H1 (cell line): ENCODE measurements at regions not wholly inside any gene's neighbourhood (a gene's known extent, or its start where the extent isn't known, plus 50 kb on each side); places are given as distances from the start of the nearest gene placed in this dataset.

Source experiments
- CTCF ChIA-PET: fragments of 300-600 bp; sonication (Branson Sonifier 250); formaldehyde crosslinking; loops from one replicate; lab custom pipeline; 2021; ENCODE audit not compliant: partially characterized antibody; lab: Charles Lee
- POLR2A ChIA-PET: fragments of 300-600 bp; sonication (Branson Sonifier 250); formaldehyde crosslinking; loops from one replicate; lab custom pipeline; 2021; ENCODE audit warnings: inconsistent platforms; ENCODE audit not compliant: partially characterized antibody; lab: Charles Lee
- DNase-seq, 2 experiments: peaks; one replicate each; pipeline versions ENCODE4 v3.0.0 to v3.0.0-alpha.2; 2010 to 2022; ENCODE audit warnings: low spot score in 2 of 2, low read depth in 1 of 2, mixed read lengths in 1 of 2
- FAIRE-seq: peaks from 2 replicates; lab custom pipeline; 2011; peaks lifted over from hg19 to GRCh38; lab: Jason Lieb, UNC
- H2AFZ ChIP-seq: 2 replicates; pipeline ENCODE4 v1.8.1; 2012; ENCODE audit warnings: low read length, inconsistent platforms
- H2AK5ac ChIP-seq: 2 replicates; pipeline ENCODE4 v1.6.1; 2013; ENCODE audit warnings: low read depth, low read length
- H2BK120ac ChIP-seq: replicated peaks from 2 replicates; pipeline ENCODE3; 2013; ENCODE audit warnings: low read depth, low read length, inconsistent platforms
- H2BK12ac ChIP-seq: 2 replicates; pipeline ENCODE4 v1.6.1; 2013; ENCODE audit warnings: low read depth, low read length
- H2BK15ac ChIP-seq: 2 replicates; pipeline ENCODE4 v1.6.1; 2013; ENCODE audit warnings: low read length
- H2BK20ac ChIP-seq: 2 replicates; pipeline ENCODE4 v1.6.1; 2013; ENCODE audit warnings: low read length
- H2BK5ac ChIP-seq: 2 replicates; pipeline ENCODE4 v1.6.1; 2013; ENCODE audit warnings: low read depth, low read length
- H3K14ac ChIP-seq: 2 replicates; pipeline ENCODE4 v1.6.1; 2013; ENCODE audit warnings: inconsistent platforms; ENCODE audit not compliant: insufficient read length
- H3K18ac ChIP-seq: 2 replicates; pipeline ENCODE4 v1.6.1; 2013; ENCODE audit warnings: low read length; ENCODE audit errors: extremely low read depth
- H3K23ac ChIP-seq: 2 replicates; pipeline ENCODE4 v1.6.1; 2013; ENCODE audit warnings: inconsistent platforms; ENCODE audit not compliant: insufficient read length
- H3K23me2 ChIP-seq: 2 replicates; pipeline ENCODE4 v1.6.1; 2013; ENCODE audit warnings: low read depth, low read length
- H3K27ac ChIP-seq: 2 replicates; pipeline ENCODE4 v1.6.1; 2011; ENCODE audit warnings: low read depth, low read length, inconsistent platforms
- H3K27me3 ChIP-seq, 4 experiments: replicated peaks in 1 of 4; 1 replicate in 1 of 4; 2 replicates in 3 of 4; pipeline versions ENCODE4 v1.6.1 to v1.8.1; 2011 to 2013; ENCODE audit warnings: low read length in 3 of 4, mild to moderate bottlenecking in 3 of 4, inconsistent platforms in 2 of 4, mixed read lengths in 2 of 4, moderate library complexity in 1 of 4; ENCODE audit not compliant: control insufficient read depth in 3 of 4, insufficient read depth in 3 of 4; ENCODE audit errors: extremely low read depth in 1 of 4
- H3K36me3 ChIP-seq, 4 experiments: 2 replicates each; pipeline versions ENCODE4 v1.6.1 to v1.8.1; 2011 to 2013; ENCODE audit warnings: mild to moderate bottlenecking in 4 of 4, low read length in 3 of 4, moderate library complexity in 2 of 4, control low read depth in 1 of 4, inconsistent platforms in 1 of 4; ENCODE audit not compliant: insufficient read depth in 4 of 4, control insufficient read depth in 2 of 4
- H3K4ac ChIP-seq: replicated peaks from 2 replicates; pipeline ENCODE3; 2013; ENCODE audit warnings: low read length, low read depth, mixed read lengths, inconsistent platforms; ENCODE audit not compliant: insufficient read length
- H3K4me1 ChIP-seq, 4 experiments: replicated peaks in 1 of 4; 1 replicate in 1 of 4; 2 replicates in 3 of 4; pipeline versions ENCODE4 v1.6.1 to v1.8.1; 2011 to 2013; ENCODE audit warnings: low read length in 3 of 4, inconsistent platforms in 2 of 4, mixed read lengths in 1 of 4; ENCODE audit not compliant: insufficient read depth in 4 of 4, control insufficient read depth in 3 of 4
- H3K4me2 ChIP-seq, 2 experiments: 2 replicates each; pipeline versions ENCODE4 v1.6.1 to v1.8.1; 2011 to 2013; ENCODE audit warnings: low read depth in 2 of 2, low read length in 2 of 2, control low read depth in 1 of 2, inconsistent platforms in 1 of 2, mild to moderate bottlenecking in 1 of 2; ENCODE audit not compliant: insufficient read depth in 1 of 2
- H3K4me3 ChIP-seq, 4 experiments: fragments of 200-600, 300-600 bp in 1 of 4; sonication (generic), shearing (Covaris generic), sonication (Bioruptor Twin) in 1 of 4; 2 replicates each; pipeline versions ENCODE4 v1.5.1 to v1.8.1; 2011 to 2016; ENCODE audit warnings: low read length in 4 of 4, low read depth in 3 of 4, control low read depth in 2 of 4, inconsistent platforms in 2 of 4, mild to moderate bottlenecking in 2 of 4, mixed read lengths in 1 of 4, moderate library complexity in 1 of 4; ENCODE audit not compliant: insufficient read depth in 2 of 4; ENCODE audit errors: extremely low read depth in 1 of 4
- H3K56ac ChIP-seq: replicated peaks from 2 replicates; pipeline ENCODE3; 2013; ENCODE audit warnings: low read depth, mild to moderate bottlenecking, mixed read lengths, low read length, inconsistent platforms; ENCODE audit not compliant: insufficient read length
- H3K79me1 ChIP-seq: 2 replicates; pipeline ENCODE4 v1.6.1; 2013; ENCODE audit warnings: low read depth, low read length, control low read depth
- H3K79me2 ChIP-seq, 2 experiments: 2 replicates each; pipeline versions ENCODE4 v1.6.1 to v1.8.1; 2012 to 2013; ENCODE audit warnings: low read length in 2 of 2, mild to moderate bottlenecking in 2 of 2, inconsistent platforms in 1 of 2; ENCODE audit not compliant: insufficient read depth in 2 of 2, control insufficient read depth in 1 of 2
- H3K9ac ChIP-seq, 4 experiments: replicated peaks in 1 of 4; 1 replicate in 1 of 4; 2 replicates in 3 of 4; pipeline versions ENCODE4 v1.6.1 to v1.8.1; 2011 to 2013; ENCODE audit warnings: low read depth in 3 of 4, low read length in 3 of 4, control low read depth in 2 of 4, mild to moderate bottlenecking in 2 of 4, moderate library complexity in 2 of 4, inconsistent platforms in 1 of 4; ENCODE audit errors: extremely low read depth in 1 of 4
- H3K9me3 ChIP-seq, 2 experiments: 2 replicates each; pipeline versions ENCODE4 v1.6.1 to v1.8.1; 2012 to 2013; ENCODE audit warnings: mild to moderate bottlenecking in 2 of 2, moderate library complexity in 2 of 2, control low read depth in 1 of 2, inconsistent platforms in 1 of 2, low read depth in 1 of 2, low read length in 1 of 2, mixed read lengths in 1 of 2; ENCODE audit not compliant: insufficient read depth in 2 of 2
- H4K20me1 ChIP-seq, 2 experiments: replicated peaks in 1 of 2; 2 replicates each; pipeline versions ENCODE3 to v1.8.1; 2011 to 2013; ENCODE audit warnings: inconsistent platforms in 2 of 2, low read length in 2 of 2, mild to moderate bottlenecking in 1 of 2; ENCODE audit not compliant: insufficient read depth in 2 of 2, control insufficient read depth in 1 of 2
- H4K5ac ChIP-seq: 2 replicates; pipeline ENCODE4 v1.6.1; 2013; ENCODE audit warnings: low read length, low read depth, mixed read lengths, inconsistent platforms; ENCODE audit not compliant: insufficient read length
- H4K8ac ChIP-seq: 2 replicates; pipeline ENCODE4 v1.8.0; 2013; ENCODE audit warnings: mild to moderate bottlenecking, moderate library complexity, low read length, inconsistent platforms; ENCODE audit not compliant: insufficient read depth; ENCODE audit errors: extremely low read depth
- H4K91ac ChIP-seq: replicated peaks from 2 replicates; pipeline ENCODE3; 2013; ENCODE audit warnings: low read length, mixed read lengths, inconsistent platforms; ENCODE audit not compliant: insufficient read length
- CBX5 ChIP-seq: fragments of 300-800, 300-1000 bp; sonication (generic); IDR thresholded peaks from 2 replicates; pipeline ENCODE4 v1.7.1; 2016; ENCODE audit warnings: antibody characterized with exemption, low read length, low read depth
- CTBP2 ChIP-seq: IDR thresholded peaks from 2 replicates; pipeline ENCODE4 v1.7.0; 2011; ENCODE audit warnings: borderline replicate concordance, mild to moderate bottlenecking, moderate library complexity, mixed read lengths, low read length; ENCODE audit not compliant: insufficient read depth, insufficient read length
- NRF1 ChIP-seq: IDR thresholded peaks from 2 replicates; pipeline ENCODE4 v1.6.1; 2011; ENCODE audit warnings: mild to moderate bottlenecking, low read depth, low read length, improper control_type of control experiment
- SP2 ChIP-seq: IDR thresholded peaks from 2 replicates; pipeline ENCODE4 v1.6.1; 2012; ENCODE audit warnings: mild to moderate bottlenecking, low read length, inconsistent platforms
- SP4 ChIP-seq: IDR thresholded peaks from 2 replicates; pipeline ENCODE4 v1.6.1; 2012; ENCODE audit warnings: low read length, inconsistent platforms
- TAF7 ChIP-seq: optimal IDR thresholded peaks from 2 replicates; pipeline ENCODE3; 2011; ENCODE audit warnings: low read depth, mild to moderate bottlenecking, inconsistent platforms, low read length, moderate library complexity, borderline replicate concordance
- WGBS, 2 experiments: shearing (Covaris generic) in 1 of 2; methylation state at CpG; one replicate each; pipeline versions ENCODE4 v1.1.6 to v1.1.7; 2013 to 2015; ENCODE audit warnings: low lambda C conversion rate in 2 of 2, mixed read lengths in 2 of 2, inconsistent platforms in 1 of 2, low coverage in 1 of 2, missing lambda C conversion rate in 1 of 2; ENCODE audit not compliant: insufficient replicate concordance in 2 of 2, insufficient coverage in 1 of 2, insufficient read length in 1 of 2; ENCODE audit errors: extremely low coverage in 1 of 2, missing lambda C conversion rate in 1 of 2; 5-methylcytosine and 5-hydroxymethylcytosine counted together

DNA sequence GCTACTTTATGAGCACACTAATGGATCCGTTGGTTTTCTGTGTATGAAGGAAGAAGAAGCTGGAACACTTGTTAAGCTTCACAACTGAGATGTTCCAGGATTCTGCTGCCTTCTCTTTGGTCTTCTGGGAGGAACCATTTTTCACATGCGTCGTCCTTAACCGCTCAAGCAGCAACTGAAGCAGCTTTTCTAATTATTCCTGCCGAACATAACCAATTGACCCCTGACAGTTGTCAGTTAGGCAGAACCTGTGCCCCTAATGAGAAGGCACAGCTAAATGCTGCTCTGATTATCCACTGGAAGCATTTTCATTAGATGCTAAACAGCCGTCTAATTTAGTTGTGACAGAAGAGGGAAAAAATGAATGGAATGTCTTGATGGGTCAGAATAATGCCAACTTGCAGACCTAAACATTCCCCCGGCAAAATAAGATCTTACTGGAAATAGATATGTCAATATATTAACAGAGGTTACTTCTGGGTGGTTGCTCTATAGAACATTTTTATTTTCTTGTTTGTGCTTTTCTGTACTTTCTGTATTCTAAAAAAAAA lies 85.0 kb upstream of the SMLR1 start:
- no peaks in the 10 kb centered on the region for H4K20me1 ChIP-seq
- ChIA-PET CTCF (interaction anchor here (0.8 to 3.2 kb wide), 13 partner anchors 8 to 448 kb away, joined by 3 to 27 read pairs (median 4); partner anchors contain the start of gene TMEM200A), POLR2A (no interaction called here)
- DNase-seq (no peak), FAIRE-seq (no peak)
- TF ChIP-seq SP2 (no peak), SP4 (no peak), CBX5 (no peak), TAF7 (no peak), NRF1 (no peak), CTBP2 (no peak)
- 0 out of 2 replicates have a peak overlapping the region, but pooled peaks have one; percentile 35 for H2BK12ac ChIP-seq
- no peak overlapping the region for H2AFZ ChIP-seq
- no peaks in the 10 kb centered on the region for H3K36me3 ChIP-seq
- no peak overlapping the region for H3K9ac ChIP-seq
- WGBS, 2 experiments, result 86% methylated on average over 7 of the region's 7 CpGs; no CpG with 5 or more reads in 1 of the 2 experiments
- 0 out of 2 replicates have a peak overlapping the region, but pooled peaks have one; percentile 13 for H2BK20ac ChIP-seq
- H3K27ac ChIP-seq, result no peak overlapping the region
- no peak overlapping the region for H3K14ac ChIP-seq
- no peaks in the 10 kb centered on the region for H3K9me3 ChIP-seq
- H2AK5ac ChIP-seq, result no peak overlapping the region
- H3K56ac ChIP-seq, result no peak overlapping the region
- H2BK120ac ChIP-seq, result no peak overlapping the region
- no peak overlapping the region for H2BK5ac ChIP-seq
- H3K79me1 ChIP-seq, result no peaks in the 10 kb centered on the region
- no peaks in the 10 kb centered on the region for H3K27me3 ChIP-seq
- H4K5ac ChIP-seq, result no peak overlapping the region
- H3K23ac ChIP-seq, result no peak overlapping the region
- H4K8ac ChIP-seq, result no peak overlapping the region
- no peak overlapping the region for H3K4me3 ChIP-seq
- H3K18ac ChIP-seq, result 0 out of 2 replicates have a peak overlapping the region, but pooled peaks have one; percentile 24
- no peak overlapping the region for H2BK15ac ChIP-seq
- H3K23me2 ChIP-seq, result no peaks in the 10 kb centered on the region
- H3K4me2 ChIP-seq, result no peak overlapping the region
- no peaks in the 10 kb centered on the region for H3K79me2 ChIP-seq
- H3K4ac ChIP-seq, result no peak overlapping the region
- H4K91ac ChIP-seq, result no peak overlapping the region
- no peaks in the 10 kb centered on the region for H3K4me1 ChIP-seq
